ENCODE measurements at regions not wholly inside any gene's neighbourhood (a gene's known extent, or its start where the extent isn't known, plus 50 kb on each side); places are given as distances from the start of the nearest gene placed in this dataset.
"Not testable (repeated sequence)": the region's sequence is repeated elsewhere in the genome, so short reads cannot be mapped to it uniquely, and the experiment has no call there.

GRCh38 chr10:64534616-64535015 is 1013.4 kb downstream of the REEP3 start:
- Histone ChIP-seq H3K9ac (ENCODE audit: low read depth, low read length) (no peak overlapping the region), H3K4me1 (ENCODE audit: insufficient read depth, low read length) (no peaks in the 10 kb centered on the region), H3K36me3 (ENCODE audit: insufficient read depth, low read length) (no peaks in the 10 kb centered on the region), H3K9me3 (ENCODE audit: control insufficient read depth, insufficient read depth, low read length) (no peaks in the 10 kb centered on the region)

GRCh38 chr10:64535131-64535867 is 1014.1 kb downstream of the REEP3 start:
- Histone ChIP-seq H3K9me3 (ENCODE audit: control insufficient read depth, insufficient read depth, low read length) (no peaks in the 10 kb centered on the region), H3K9ac (ENCODE audit: low read depth, low read length) (no peak overlapping the region), H3K4me1 (ENCODE audit: insufficient read depth, low read length) (no peaks in the 10 kb centered on the region), H3K36me3 (ENCODE audit: insufficient read depth, low read length) (no peaks in the 10 kb centered on the region)

- H3K9me3 ChIP-seq (ENCODE audit: control insufficient read depth, insufficient read depth, low read length) = no peaks in the 10 kb centered on the region
Observed at GRCh38 chr10:64537112-64537511, 1015.9 kb downstream of the REEP3 start.

GRCh38 chr10:64537928-64538327 is 1016.7 kb downstream of the REEP3 start:
- H3K9ac ChIP-seq (ENCODE audit: low read depth, low read length) = no peak overlapping the region
- H3K9me3 ChIP-seq (ENCODE audit: control insufficient read depth, insufficient read depth, low read length) = no peaks in the 10 kb centered on the region
- H3K4me1 ChIP-seq (ENCODE audit: insufficient read depth, low read length) = no peaks in the 10 kb centered on the region
- H3K36me3 ChIP-seq (ENCODE audit: insufficient read depth, low read length) = no peaks in the 10 kb centered on the region

More at GRCh38 chr10:64537112-64537511, 1015.9 kb downstream of the REEP3 start:
- Histone ChIP-seq H3K9ac (ENCODE audit: low read depth, low read length) (no peak overlapping the region), H3K4me1 (ENCODE audit: insufficient read depth, low read length) (no peaks in the 10 kb centered on the region), H3K36me3 (ENCODE audit: insufficient read depth, low read length) (no peaks in the 10 kb centered on the region)

GRCh38 chr10:64546073-64546472 is 1024.9 kb downstream of the REEP3 start:
- Histone ChIP-seq H3K9ac (ENCODE audit: low read depth, low read length) (no peak overlapping the region), H3K9me3 (ENCODE audit: control insufficient read depth, insufficient read depth, low read length) (no peaks in the 10 kb centered on the region), H3K4me1 (ENCODE audit: insufficient read depth, low read length) (no peaks in the 10 kb centered on the region), H3K36me3 (ENCODE audit: insufficient read depth, low read length) (no peaks in the 10 kb centered on the region)

GRCh38 chr10:64547168-64547567 is 1026.0 kb downstream of the REEP3 start:
- no peaks in the 10 kb centered on the region for H3K9me3 ChIP-seq (ENCODE audit: control insufficient read depth, insufficient read depth, low read length)
- H3K9ac ChIP-seq (ENCODE audit: low read depth, low read length) = no peak overlapping the region
- H3K4me1 ChIP-seq (ENCODE audit: insufficient read depth, low read length) = no peaks in the 10 kb centered on the region
- no peaks in the 10 kb centered on the region for H3K36me3 ChIP-seq (ENCODE audit: insufficient read depth, low read length)

- H3K4me1 ChIP-seq (ENCODE audit: insufficient read depth, low read length) = no peaks in the 10 kb centered on the region
- no peaks in the 10 kb centered on the region for H3K36me3 ChIP-seq (ENCODE audit: insufficient read depth, low read length)
- H3K9ac ChIP-seq (ENCODE audit: low read depth, low read length) = no peak overlapping the region
- no peaks in the 10 kb centered on the region for H3K9me3 ChIP-seq (ENCODE audit: control insufficient read depth, insufficient read depth, low read length)
Observed at GRCh38 chr10:64555666-64556065, 1034.5 kb downstream of the REEP3 start.

GRCh38 chr10:64558094-64558835 is 1037.1 kb downstream of the REEP3 start:
- no peaks in the 10 kb centered on the region for H3K9me3 ChIP-seq (ENCODE audit: control insufficient read depth, insufficient read depth, low read length)
- no peaks in the 10 kb centered on the region for H3K4me1 ChIP-seq (ENCODE audit: insufficient read depth, low read length)
- H3K9ac ChIP-seq (ENCODE audit: low read depth, low read length) = no peak overlapping the region
- no peaks in the 10 kb centered on the region for H3K36me3 ChIP-seq (ENCODE audit: insufficient read depth, low read length)

- Histone ChIP-seq H3K9me3 (ENCODE audit: control insufficient read depth, insufficient read depth, low read length) (no peaks in the 10 kb centered on the region), H3K36me3 (ENCODE audit: insufficient read depth, low read length) (no peaks in the 10 kb centered on the region), H3K4me1 (ENCODE audit: insufficient read depth, low read length) (no peaks in the 10 kb centered on the region), H3K9ac (ENCODE audit: low read depth, low read length) (no peak overlapping the region)
Observed at GRCh38 chr10:64571056-64571455, 1049.9 kb downstream of the REEP3 start.

GRCh38 chr10:64573623-64574325 is 1052.6 kb downstream of the REEP3 start:
- H3K9me3 ChIP-seq (ENCODE audit: control insufficient read depth, insufficient read depth, low read length) = no peaks in the 10 kb centered on the region
- H3K36me3 ChIP-seq (ENCODE audit: insufficient read depth, low read length) = no peaks in the 10 kb centered on the region
- H3K4me1 ChIP-seq (ENCODE audit: insufficient read depth, low read length) = no peaks in the 10 kb centered on the region
- no peak overlapping the region for H3K9ac ChIP-seq (ENCODE audit: low read depth, low read length)

GRCh38 chr10:64574371-64574770 is 1053.2 kb downstream of the REEP3 start:
- H3K4me1 ChIP-seq (ENCODE audit: insufficient read depth, low read length) = no peaks in the 10 kb centered on the region
- no peaks in the 10 kb centered on the region for H3K36me3 ChIP-seq (ENCODE audit: insufficient read depth, low read length)

GRCh38 chr10:64576497-64576896 is 1055.3 kb downstream of the REEP3 start:
- no peak overlapping the region for H3K9ac ChIP-seq (ENCODE audit: low read depth, low read length)
- no peaks in the 10 kb centered on the region for H3K36me3 ChIP-seq (ENCODE audit: insufficient read depth, low read length)
- no peaks in the 10 kb centered on the region for H3K4me1 ChIP-seq (ENCODE audit: insufficient read depth, low read length)
- no peaks in the 10 kb centered on the region for H3K9me3 ChIP-seq (ENCODE audit: control insufficient read depth, insufficient read depth, low read length)

More at GRCh38 chr10:64574371-64574770, 1053.2 kb downstream of the REEP3 start:
- H3K9ac ChIP-seq (ENCODE audit: low read depth, low read length) = no peak overlapping the region
- H3K9me3 ChIP-seq (ENCODE audit: control insufficient read depth, insufficient read depth, low read length) = no peaks in the 10 kb centered on the region

- not testable (repeated sequence) for H3K9me3 ChIP-seq (ENCODE audit: control insufficient read depth, insufficient read depth, low read length); H3K4me1 ChIP-seq (ENCODE audit: insufficient read depth, low read length); H3K9ac ChIP-seq (ENCODE audit: low read depth, low read length); H3K36me3 ChIP-seq (ENCODE audit: insufficient read depth, low read length)
Observed at GRCh38 chr10:64578757-64579156, 1057.6 kb downstream of the REEP3 start.

- H3K9ac ChIP-seq (ENCODE audit: low read depth, low read length) = no peak overlapping the region
- no peaks in the 10 kb centered on the region for H3K4me1 ChIP-seq (ENCODE audit: insufficient read depth, low read length)
- H3K36me3 ChIP-seq (ENCODE audit: insufficient read depth, low read length) = no peaks in the 10 kb centered on the region
- no peaks in the 10 kb centered on the region; the same call in 1 of the 2 replicates for H3K9me3 ChIP-seq (ENCODE audit: control insufficient read depth, insufficient read depth, low read length)
Observed at GRCh38 chr10:64586934-64587503, 1065.8 kb downstream of the REEP3 start.

Data from ES-I3 (cell line).